Fibroblast of skin of left biceps (primary cell): ENCODE measurements at regions not wholly inside any gene's neighbourhood (a gene's known extent, or its start where the extent isn't known, plus 50 kb on each side); places are given as distances from the start of the nearest gene placed in this dataset.

ENCODE experiments used
- DNase-seq, 2 experiments: peaks; one replicate each; pipeline ENCODE4 v3.0.0-alpha.2; 2013; ENCODE audit warnings: low read depth in 2 of 2

- no peak for DNase-seq
Measured at GRCh38 chr6:79776076-79776475, 144.9 kb downstream of the SH3BGRL2 start.

DNA sequence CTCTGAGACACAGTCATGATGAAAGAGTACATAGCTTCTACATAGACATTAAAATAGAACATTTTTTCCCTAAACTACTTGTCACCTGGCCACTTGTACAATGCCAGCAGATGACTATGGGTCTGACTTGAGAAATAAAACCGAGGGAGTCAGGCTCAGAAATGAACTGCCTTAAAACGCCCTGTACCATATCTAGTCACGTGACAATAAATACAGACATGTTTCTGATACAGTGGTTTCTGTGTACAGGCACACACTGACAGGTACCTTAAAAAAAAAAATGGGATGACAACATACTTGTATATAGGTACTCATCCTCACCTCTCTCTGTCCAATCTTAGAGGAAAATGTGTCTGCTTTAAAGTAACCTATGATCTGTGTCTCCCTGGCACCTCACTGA lies 144.1 kb downstream of the SH3BGRL2 start:
- DNase-seq = no peak

DNA sequence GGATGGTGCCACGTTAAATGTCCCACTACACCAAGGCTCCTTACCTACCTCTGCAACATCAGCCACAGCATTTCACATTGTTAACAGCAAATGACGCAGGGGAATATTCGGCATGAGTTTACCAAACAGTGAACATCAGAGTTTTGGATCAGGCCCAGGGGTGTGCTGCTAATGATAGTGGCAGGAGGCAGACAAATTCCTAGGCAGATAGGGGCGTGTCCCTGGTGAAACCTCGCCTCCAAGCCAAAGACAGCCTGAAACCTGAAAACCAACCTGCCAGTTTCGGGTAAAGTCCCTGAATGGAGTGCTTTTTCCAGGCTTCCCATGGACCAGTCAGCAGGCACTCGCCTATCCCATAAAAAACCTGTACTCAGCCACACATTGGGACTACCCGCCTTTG lies 133.6 kb downstream of the SH3BGRL2 start:
- no peak for DNase-seq

DNA sequence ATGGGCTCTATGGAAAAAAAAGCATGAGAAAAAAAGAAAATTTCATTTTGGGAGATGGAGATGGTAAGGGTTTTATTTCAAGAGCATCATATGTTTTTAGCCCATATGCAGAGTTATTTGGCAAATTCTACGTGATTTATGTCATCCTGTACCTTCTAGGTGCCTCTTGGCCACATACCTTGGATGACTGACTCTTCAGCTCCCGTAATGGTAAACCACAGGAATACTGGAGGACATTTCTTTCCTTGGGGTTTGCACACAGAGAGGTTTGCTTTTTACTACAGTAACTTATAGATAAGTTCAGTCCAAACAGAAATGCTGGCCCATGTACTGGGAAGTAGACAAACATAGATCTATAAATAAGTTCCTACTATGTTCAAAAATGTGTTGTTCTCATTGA lies 132.2 kb downstream of the SH3BGRL2 start:
- DNase-seq = no peak

DNA sequence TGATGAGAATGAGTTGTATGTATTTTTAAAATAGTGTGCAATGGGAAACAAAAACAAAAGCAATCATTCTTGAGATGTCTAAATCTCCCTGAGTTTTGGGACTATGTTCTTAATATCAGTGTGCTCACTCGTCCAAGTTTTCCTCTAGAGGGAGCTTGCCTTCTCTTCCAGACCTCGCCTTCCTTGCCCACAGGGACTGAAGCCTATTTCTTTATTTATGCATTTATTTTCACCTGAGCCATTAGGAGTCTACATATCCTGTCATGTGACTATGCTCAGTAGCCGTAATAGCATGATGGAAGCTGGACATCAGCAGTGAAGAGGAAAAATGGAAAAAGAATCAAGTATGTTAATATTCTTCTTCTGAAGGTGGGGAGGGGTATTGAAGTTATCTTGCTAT lies 131.2 kb downstream of the SH3BGRL2 start:
- no peak for DNase-seq

DNA sequence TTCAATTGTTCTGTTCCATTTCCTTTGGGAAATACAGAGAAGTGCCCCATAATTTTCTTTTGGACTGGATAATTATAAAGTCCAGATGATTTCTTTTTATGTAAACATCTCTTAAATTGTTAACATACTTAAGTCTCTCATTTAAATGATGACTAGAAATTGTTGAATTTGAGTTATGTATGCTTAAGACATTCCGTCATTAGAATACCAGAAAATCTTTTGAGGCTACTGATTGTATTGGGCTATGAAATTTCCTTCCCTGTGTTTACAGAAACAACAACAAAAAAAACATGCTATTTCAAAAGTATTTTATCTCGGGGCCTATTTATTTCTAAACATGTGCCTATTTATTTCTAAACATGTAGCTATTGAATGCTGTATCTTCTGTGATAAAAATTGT lies 125.4 kb downstream of the SH3BGRL2 start:
- no peak for DNase-seq

GRCh38 chr6:79755967-79756366 lies 124.8 kb downstream of the SH3BGRL2 start:
- no peak for DNase-seq
